NCI-H128 (cell line): ENCODE measurements at regions not wholly inside any gene's neighbourhood (a gene's known extent, or its start where the extent isn't known, plus 50 kb on each side); places are given as distances from the start of the nearest gene placed in this dataset.
A peak's percentile ranks its signal among the peaks of the same experiment; 100 is the strongest.

ENCODE experiments used
- DNase-seq: peaks from one replicate; lab custom pipeline; 2025; ENCODE audit not compliant: unreplicated experiment; lab: John Stamatoyannopoulos, UW

- no peak for DNase-seq
These were observed 1005.6 kb upstream of the LRFN5 start for GRCh38 chr14:40601063-40601462.

- no peak for DNase-seq
These were observed 1007.0 kb upstream of the LRFN5 start for GRCh38 chr14:40599725-40600124.

- no peak for DNase-seq
These were observed 1025.4 kb upstream of the LRFN5 start for GRCh38 chr14:40581264-40581663.

- DNase-seq, result no peak
These were observed 1029.7 kb upstream of the LRFN5 start for GRCh38 chr14:40576880-40577478.

- no peak for DNase-seq
These were observed 1031.9 kb upstream of the LRFN5 start for GRCh38 chr14:40574780-40575179.

GRCh38 chr14:40525314-40525713 is 1081.4 kb upstream of the LRFN5 start:
- DNase-seq, result no peak

GRCh38 chr14:40523123-40523522 is 1083.6 kb upstream of the LRFN5 start:
- no peak for DNase-seq

- DNase-seq, result no peak
These were observed 1062.2 kb upstream of the FBXO33 start for GRCh38 chr14:40494483-40494882.

- DNase-seq, result no peak
These were observed 1055.6 kb upstream of the FBXO33 start for GRCh38 chr14:40487824-40488223.

- no peak for DNase-seq
These were observed 1053.5 kb upstream of the FBXO33 start for GRCh38 chr14:40485688-40486087.

GRCh38 chr14:40476005-40476404 is 1043.8 kb upstream of the FBXO33 start:
- no peak for DNase-seq

GRCh38 chr14:40467969-40468368 is 1035.7 kb upstream of the FBXO33 start:
- DNase-seq, result no peak

GRCh38 chr14:40464531-40464930 is 1032.3 kb upstream of the FBXO33 start:
- DNase-seq, result no peak

- no peak for DNase-seq
These were observed 1031.7 kb upstream of the FBXO33 start for GRCh38 chr14:40463886-40464285.

GRCh38 chr14:40452674-40453073 is 1020.4 kb upstream of the FBXO33 start:
- DNase-seq, result no peak

- DNase-seq, result peak; percentile 38
These were observed 1014.8 kb upstream of the FBXO33 start for GRCh38 chr14:40447017-40447416.

GRCh38 chr14:40445020-40445419 is 1012.8 kb upstream of the FBXO33 start:
- no peak for DNase-seq

GRCh38 chr14:40436551-40436950 is 1004.3 kb upstream of the FBXO33 start:
- no peak for DNase-seq

GRCh38 chr14:40417777-40418401 is 985.7 kb upstream of the FBXO33 start:
- DNase-seq, result no peak

GRCh38 chr14:40416565-40416964 is 984.3 kb upstream of the FBXO33 start:
- DNase-seq, result no peak

GRCh38 chr14:40414386-40414785 is 982.2 kb upstream of the FBXO33 start:
- DNase-seq, result no peak

GRCh38 chr14:40413136-40413535 is 980.9 kb upstream of the FBXO33 start:
- DNase-seq, result no peak

- no peak for DNase-seq
These were observed 978.5 kb upstream of the FBXO33 start for GRCh38 chr14:40410708-40411107.
